Small intestine (tissue), 7 donors: ENCODE measurements at regions not wholly inside any gene's neighbourhood (a gene's known extent, or its start where the extent isn't known, plus 50 kb on each side); places are given as distances from the start of the nearest gene placed in this dataset.
"Not testable (repeated sequence)": the region's sequence is repeated elsewhere in the genome, so short reads cannot be mapped to it uniquely, and the experiment has no call there.

Experiments
- DNase-seq, 2 donors: peaks; one replicate each; pipeline versions ENCODE4 v3.0.0 to v3.0.0-alpha.2; 2013
- FAIRE-seq: peaks from 2 replicates; lab custom pipeline; 2012; peaks lifted over from hg19 to GRCh38; lab: Jason Lieb, UNC
- H3K27ac ChIP-seq, 3 donors: one replicate each; pipeline ENCODE4 v1.5.1; 2013; ENCODE audit warnings: low read length in 2 of 3, mild to moderate bottlenecking in 2 of 3, control low read depth in 1 of 3, inconsistent platforms in 1 of 3, low read depth in 1 of 3, moderate library complexity in 1 of 3
- H3K27me3 ChIP-seq, 3 donors: one replicate each; pipeline ENCODE4 v1.6.1; 2013; ENCODE audit warnings: low read length in 3 of 3, inconsistent platforms in 1 of 3; ENCODE audit not compliant: control insufficient read depth in 3 of 3, insufficient read depth in 3 of 3
- H3K36me3 ChIP-seq, 3 donors: one replicate each; pipeline ENCODE4 v1.6.1; 2013; ENCODE audit warnings: low read length in 3 of 3, inconsistent platforms in 1 of 3, low read depth in 1 of 3, mild to moderate bottlenecking in 1 of 3, moderate library complexity in 1 of 3; ENCODE audit not compliant: control insufficient read depth in 3 of 3, insufficient read depth in 2 of 3
- H3K4me1 ChIP-seq, 3 donors: one replicate each; pipeline ENCODE4 v1.6.1; 2013; ENCODE audit warnings: low read length in 2 of 3, inconsistent platforms in 1 of 3, low read depth in 1 of 3, mild to moderate bottlenecking in 1 of 3, moderate library complexity in 1 of 3; ENCODE audit not compliant: control insufficient read depth in 3 of 3, insufficient read depth in 2 of 3
- H3K4me3 ChIP-seq, 3 donors: one replicate each; pipeline ENCODE4 v1.5.1; 2013; ENCODE audit warnings: low read length in 3 of 3, control low read depth in 1 of 3, inconsistent platforms in 1 of 3, low read depth in 1 of 3, mild to moderate bottlenecking in 1 of 3, moderate library complexity in 1 of 3
- H3K9me3 ChIP-seq, 2 donors: one replicate each; pipeline ENCODE4 v1.6.1; 2013; ENCODE audit warnings: low read depth in 1 of 2, low read length in 1 of 2; ENCODE audit not compliant: control insufficient read depth in 2 of 2, insufficient read depth in 1 of 2
- WGBS, 3 donors: extraction: QIAGEN DNeasy Blood & Tissue Kit; methylation state at CpG; one replicate each; pipeline ENCODE4 v1.1.7; 2013; 5-methylcytosine and 5-hydroxymethylcytosine counted together
- donor health status: healthy with polysubstance abuse.
- donor health status: control.
- donor health status: control.
- donor health status: Bipolar disorder and iron deficiency.
- donor health status: healthy.

- no peak for FAIRE-seq
- WGBS, 3 donors = 45 to 49% (median 45%) methylated on average over 3 of the region's 3 CpGs
- no peak for DNase-seq
Observed at GRCh38 chr11:87634331-87634730, 540.9 kb downstream of the RAB38 start.

GRCh38 chr11:87628957-87629356, 546.3 kb downstream of the RAB38 start:
- no peak for DNase-seq
- Histone ChIP-seq H3K4me3 (no peak overlapping the region), H3K36me3 (no peaks in the 10 kb centered on the region), H3K9me3 (no peaks in the 10 kb centered on the region), H3K4me1 (no peaks in the 10 kb centered on the region), H3K27ac (no peak overlapping the region), H3K27me3 (no peaks in the 10 kb centered on the region)
- FAIRE-seq = no peak

More at GRCh38 chr11:87634331-87634730, 540.9 kb downstream of the RAB38 start:
- Histone ChIP-seq H3K4me3 (no peak overlapping the region), H3K36me3 (no peaks in the 10 kb centered on the region), H3K4me1 (no peaks in the 10 kb centered on the region), H3K27ac (no peak overlapping the region), H3K27me3 (no peaks in the 10 kb centered on the region), H3K9me3 (no peaks in the 10 kb centered on the region)

- whole genome bisulfite sequencing, 3 donors = 57 to 67% (median 64%) methylated on average over 5 of the region's 5 CpGs
- no peaks in the 10 kb centered on the region for H3K9me3 ChIP-seq
Observed at GRCh38 chr11:87628026-87628580, 547.1 kb downstream of the RAB38 start.

GRCh38 chr11:87623531-87624365, 551.5 kb downstream of the RAB38 start:
- not testable (repeated sequence) for H3K27ac ChIP-seq, H3K36me3 ChIP-seq, H3K27me3 ChIP-seq, FAIRE-seq, H3K4me1 ChIP-seq, H3K4me3 ChIP-seq, DNase-seq, H3K9me3 ChIP-seq
- WGBS, 3 donors = 71 to 81% (median 74%) methylated on average over 19 to 24 of the region's 24 CpGs

More at GRCh38 chr11:87628026-87628580, 547.1 kb downstream of the RAB38 start:
- H3K4me3 ChIP-seq = no peak overlapping the region
- FAIRE-seq (no peak), DNase-seq (no peak)
- H3K4me1 ChIP-seq = no peaks in the 10 kb centered on the region
- no peaks in the 10 kb centered on the region for H3K27me3 ChIP-seq
- no peak overlapping the region for H3K27ac ChIP-seq
- no peaks in the 10 kb centered on the region for H3K36me3 ChIP-seq

- FAIRE-seq = no peak
- H3K36me3 ChIP-seq = no peaks in the 10 kb centered on the region
- no peaks in the 10 kb centered on the region for H3K27me3 ChIP-seq
- H3K4me1 ChIP-seq = no peaks in the 10 kb centered on the region
- no peak overlapping the region for H3K27ac ChIP-seq
- H3K9me3 ChIP-seq = peaks cover 0 to 3% of the 10 kb centered on the region in 2 donors
- no peak overlapping the region for H3K4me3 ChIP-seq
- no peak for DNase-seq
Observed at GRCh38 chr11:87616511-87616910, 558.7 kb downstream of the RAB38 start.

- H3K27ac ChIP-seq = no peak overlapping the region
- no peaks in the 10 kb centered on the region for H3K36me3 ChIP-seq
- FAIRE-seq = no peak
- H3K9me3 ChIP-seq = no peaks in the 10 kb centered on the region
- DNase-seq = no peak
- H3K27me3 ChIP-seq = no peaks in the 10 kb centered on the region
- no peaks in the 10 kb centered on the region for H3K4me1 ChIP-seq
- no peak overlapping the region for H3K4me3 ChIP-seq
Observed at GRCh38 chr11:87604350-87604749, 566.6 kb downstream of the TMEM135 start.

- Histone ChIP-seq H3K36me3 (no peaks in the 10 kb centered on the region), H3K27ac (no peak overlapping the region), H3K4me3 (no peak overlapping the region), H3K9me3 (no peaks in the 10 kb centered on the region), H3K4me1 (no peaks in the 10 kb centered on the region), H3K27me3 (no peaks in the 10 kb centered on the region)
- no peak for DNase-seq
- FAIRE-seq = no peak
- 53 to 73% (median 59%) methylated on average over 2 of the region's 2 CpGs for WGBS, 3 donors
Observed at GRCh38 chr11:87603887-87604286, 566.2 kb downstream of the TMEM135 start.

GRCh38 chr11:87602776-87603175, 565.0 kb downstream of the TMEM135 start:
- WGBS, 3 donors = 85 to 90% (median 87%) methylated on average over 1 of the region's 1 CpG
- DNase-seq (no peak), FAIRE-seq (no peak)
- Histone ChIP-seq H3K27me3 (no peaks in the 10 kb centered on the region), H3K4me1 (no peaks in the 10 kb centered on the region), H3K4me3 (no peak overlapping the region), H3K9me3 (peaks cover 0 to 1% of the 10 kb centered on the region in 2 donors), H3K36me3 (no peaks in the 10 kb centered on the region), H3K27ac (no peak overlapping the region)
